ENCODE measurements at regions not wholly inside any gene's neighbourhood (a gene's known extent, or its start where the extent isn't known, plus 50 kb on each side); places are given as distances from the start of the nearest gene placed in this dataset.

- DNase-seq (ENCODE audit: low spot score) = no peak
- FAIRE-seq = no peak
Measured at GRCh38 chr17:33637534-33637933, 344.4 kb upstream of the ASIC2 start.

GRCh38 chr17:33639103-33639880, 346.2 kb upstream of the ASIC2 start:
- DNase-seq (ENCODE audit: low spot score) (peak; percentile 25), FAIRE-seq (no peak)

- FAIRE-seq (no peak), DNase-seq (ENCODE audit: low spot score) (no peak)
Measured at GRCh38 chr17:33640629-33641028, 347.5 kb upstream of the ASIC2 start.

- no peak for DNase-seq (ENCODE audit: low spot score)
- FAIRE-seq = no peak
Measured at GRCh38 chr17:33642002-33642401, 348.9 kb upstream of the ASIC2 start.

GRCh38 chr17:33647956-33648355, 354.9 kb upstream of the ASIC2 start:
- DNase-seq (ENCODE audit: low spot score) (peak; percentile 21), FAIRE-seq (no peak)

- no peak for FAIRE-seq
- no peak for DNase-seq (ENCODE audit: low spot score)
Measured at GRCh38 chr17:33650304-33650703, 357.2 kb upstream of the ASIC2 start.

GRCh38 chr17:33651686-33652085, 358.6 kb upstream of the ASIC2 start:
- no peak for DNase-seq (ENCODE audit: low spot score)
- no peak for FAIRE-seq

- DNase-seq (ENCODE audit: low spot score) = no peak
- no peak for FAIRE-seq
Measured at GRCh38 chr17:33652731-33653398, 359.8 kb upstream of the ASIC2 start.

GRCh38 chr17:33653399-33653788, 360.3 kb upstream of the ASIC2 start:
- FAIRE-seq = no peak
- peak; percentile 16 for DNase-seq (ENCODE audit: low spot score)

- FAIRE-seq = no peak
- no peak for DNase-seq (ENCODE audit: low spot score)
Measured at GRCh38 chr17:33657181-33657580, 364.1 kb upstream of the ASIC2 start.

GRCh38 chr17:33661975-33662374, 368.9 kb upstream of the ASIC2 start:
- FAIRE-seq (no peak), DNase-seq (ENCODE audit: low spot score) (no peak)

- DNase-seq (ENCODE audit: low spot score) (no peak), FAIRE-seq (no peak)
Measured at GRCh38 chr17:33664116-33664840, 371.2 kb upstream of the ASIC2 start.

GRCh38 chr17:33667052-33667509, 374.0 kb upstream of the ASIC2 start:
- DNase-seq (ENCODE audit: low spot score) (peak; percentile 44), FAIRE-seq (no peak)

GRCh38 chr17:33667671-33668070, 374.6 kb upstream of the ASIC2 start:
- DNase-seq (ENCODE audit: low spot score) (no peak), FAIRE-seq (no peak)

GRCh38 chr17:33668516-33668915, 375.4 kb upstream of the ASIC2 start:
- no peak for FAIRE-seq
- DNase-seq (ENCODE audit: low spot score) = no peak

- DNase-seq (ENCODE audit: low spot score) = no peak
- no peak for FAIRE-seq
Measured at GRCh38 chr17:33671491-33671890, 378.4 kb upstream of the ASIC2 start.

GRCh38 chr17:33674685-33675084, 381.6 kb upstream of the ASIC2 start:
- FAIRE-seq (no peak), DNase-seq (ENCODE audit: low spot score) (peak; percentile 70)

- no peak for FAIRE-seq
- DNase-seq (ENCODE audit: low spot score) = no peak
Measured at GRCh38 chr17:33676444-33676843, 383.3 kb upstream of the ASIC2 start.

- FAIRE-seq = no peak
Measured at GRCh38 chr17:33679595-33679994, 386.5 kb upstream of the ASIC2 start.

GRCh38 chr17:33680472-33680871, 387.4 kb upstream of the ASIC2 start:
- FAIRE-seq = no peak

More at GRCh38 chr17:33679595-33679994, 386.5 kb upstream of the ASIC2 start:
- DNase-seq (ENCODE audit: low spot score) = no peak

GRCh38 chr17:33682599-33682998, 389.5 kb upstream of the ASIC2 start:
- FAIRE-seq = no peak
- no peak for DNase-seq (ENCODE audit: low spot score)

More at GRCh38 chr17:33680472-33680871, 387.4 kb upstream of the ASIC2 start:
- no peak for DNase-seq (ENCODE audit: low spot score)

- FAIRE-seq = no peak
- DNase-seq (ENCODE audit: low spot score) = no peak
Measured at GRCh38 chr17:33684735-33685134, 391.6 kb upstream of the ASIC2 start.

All from urothelium cell line (cell line).